Embryonic facial prominence (tissue), 1 donor: ENCODE measurements at regions not wholly inside any gene's neighbourhood (a gene's known extent, or its start where the extent isn't known, plus 50 kb on each side); places are given as distances from the start of the nearest gene placed in this dataset.

Experiments used
- DNase-seq: peaks from one replicate; pipeline ENCODE4 v3.0.0-alpha.2; 2016; ENCODE audit errors: extremely low spot score

GRCh38 chr12:115261691-115262398, 577.9 kb upstream of the TBX3 start:
- DNase-seq: no peak

GRCh38 chr12:115260762-115261675, 577.0 kb upstream of the TBX3 start:
- DNase-seq: no peak

- DNase-seq: no peak
Observed at GRCh38 chr12:115259968-115260747, 576.2 kb upstream of the TBX3 start.

- DNase-seq: no peak
Observed at GRCh38 chr12:115257791-115258190, 573.8 kb upstream of the TBX3 start.

- no peak for DNase-seq
Observed at GRCh38 chr12:115255962-115256361, 572.0 kb upstream of the TBX3 start.

GRCh38 chr12:115255257-115255656, 571.3 kb upstream of the TBX3 start:
- no peak for DNase-seq

- no peak for DNase-seq
Observed at GRCh38 chr12:115253049-115253448, 569.1 kb upstream of the TBX3 start.

- DNase-seq: no peak
Observed at GRCh38 chr12:115251727-115252126, 567.8 kb upstream of the TBX3 start.

GRCh38 chr12:115249671-115250278, 565.8 kb upstream of the TBX3 start:
- no peak for DNase-seq

GRCh38 chr12:115245020-115245419, 561.0 kb upstream of the TBX3 start:
- no peak for DNase-seq

- DNase-seq: no peak
Observed at GRCh38 chr12:115243933-115244628, 560.1 kb upstream of the TBX3 start.

- no peak for DNase-seq
Observed at GRCh38 chr12:115240251-115240650, 556.3 kb upstream of the TBX3 start.

GRCh38 chr12:115235880-115236279, 551.9 kb upstream of the TBX3 start:
- no peak for DNase-seq

GRCh38 chr12:115233891-115234543, 550.0 kb upstream of the TBX3 start:
- no peak for DNase-seq

GRCh38 chr12:115232455-115233156, 548.6 kb upstream of the TBX3 start:
- no peak for DNase-seq

- no peak for DNase-seq
Observed at GRCh38 chr12:115230606-115231005, 546.6 kb upstream of the TBX3 start.

- DNase-seq: no peak
Observed at GRCh38 chr12:115229517-115229916, 545.5 kb upstream of the TBX3 start.

GRCh38 chr12:115228434-115228833, 544.5 kb upstream of the TBX3 start:
- DNase-seq: no peak

GRCh38 chr12:115227137-115227615, 543.2 kb upstream of the TBX3 start:
- DNase-seq: no peak

GRCh38 chr12:115225845-115226244, 541.9 kb upstream of the TBX3 start:
- DNase-seq: no peak
